H9 (cell line): ENCODE measurements at regions not wholly inside any gene's neighbourhood (a gene's known extent, or its start where the extent isn't known, plus 50 kb on each side); places are given as distances from the start of the nearest gene placed in this dataset.
"Not testable (repeated sequence)": the region's sequence is repeated elsewhere in the genome, so short reads cannot be mapped to it uniquely, and the experiment has no call there.

Source experiments
- DNase-seq: peaks from one replicate; pipeline ENCODE4 v3.0.0-alpha.2; 2017
- H2AFZ ChIP-seq: one replicate; pipeline ENCODE4 v1.6.1; 2013; ENCODE audit warnings: mild to moderate bottlenecking, low read length, control low read depth, moderate library complexity
- H2AK5ac ChIP-seq: 2 replicates; pipeline ENCODE4 v1.6.1; 2013; ENCODE audit warnings: low read length, control low read depth, mixed read lengths; ENCODE audit not compliant: insufficient read length
- H2BK120ac ChIP-seq: one replicate; pipeline ENCODE4 v1.6.1; 2013; ENCODE audit warnings: low read depth, mild to moderate bottlenecking, low read length, control low read depth, inconsistent platforms; ENCODE audit not compliant: poor library complexity, severe bottlenecking
- H2BK12ac ChIP-seq: 2 replicates; pipeline ENCODE4 v1.6.1; 2013; ENCODE audit warnings: low read length, control low read depth, mixed read lengths, low read depth; ENCODE audit not compliant: insufficient read length
- H2BK15ac ChIP-seq: 2 replicates; pipeline ENCODE4 v1.6.1; 2013; ENCODE audit warnings: low read depth, low read length, control low read depth
- H2BK20ac ChIP-seq: one replicate; pipeline ENCODE4 v1.6.1; 2013; ENCODE audit warnings: low read depth, mild to moderate bottlenecking, low read length, control low read depth, inconsistent platforms; ENCODE audit not compliant: poor library complexity, severe bottlenecking
- H2BK5ac ChIP-seq: 2 replicates; pipeline ENCODE4 v1.6.1; 2013; ENCODE audit warnings: low read length, control low read depth, mixed read lengths; ENCODE audit not compliant: insufficient read length
- H3K14ac ChIP-seq: 2 replicates; pipeline ENCODE4 v1.6.1; 2013; ENCODE audit warnings: low read length, control low read depth; ENCODE audit not compliant: insufficient read depth
- H3K18ac ChIP-seq: 2 replicates; pipeline ENCODE4 v1.6.1; 2013; ENCODE audit warnings: low read depth, mild to moderate bottlenecking, mixed read lengths, low read length, control low read depth; ENCODE audit not compliant: insufficient read length
- H3K23ac ChIP-seq: 2 replicates; pipeline ENCODE4 v1.6.1; 2013; ENCODE audit warnings: low read length, control low read depth, mixed read lengths, low read depth; ENCODE audit not compliant: insufficient read length
- H3K23me2 ChIP-seq: 2 replicates; pipeline ENCODE4 v1.6.1; 2013; ENCODE audit warnings: low read depth, mild to moderate bottlenecking, mixed read lengths, low read length, control low read depth; ENCODE audit not compliant: insufficient read length, poor library complexity, severe bottlenecking
- H3K27ac ChIP-seq: 2 replicates; pipeline ENCODE4 v1.5.1; 2013; ENCODE audit warnings: low read length, control low read depth, mixed read lengths, low read depth; ENCODE audit not compliant: insufficient read length
- H3K27me3 ChIP-seq: 2 replicates; pipeline ENCODE4 v1.6.1; 2013; ENCODE audit warnings: low read length, control low read depth, inconsistent platforms; ENCODE audit not compliant: insufficient read depth
- H3K4ac ChIP-seq: 2 replicates; pipeline ENCODE4 v1.6.1; 2013; ENCODE audit warnings: low read depth, mild to moderate bottlenecking, control low read depth, inconsistent platforms, low read length, moderate library complexity
- H3K4me1 ChIP-seq: 2 replicates; pipeline ENCODE4 v1.6.1; 2013; ENCODE audit warnings: low read length, control low read depth, inconsistent platforms; ENCODE audit not compliant: insufficient read depth
- H3K4me2 ChIP-seq: 2 replicates; pipeline ENCODE4 v1.6.1; 2013; ENCODE audit warnings: low read length, control low read depth, mixed read lengths; ENCODE audit not compliant: insufficient read length, insufficient read depth
- H3K56ac ChIP-seq: 2 replicates; pipeline ENCODE4 v1.6.1; 2013; ENCODE audit warnings: low read depth, mild to moderate bottlenecking, mixed read lengths, low read length, control low read depth; ENCODE audit not compliant: insufficient read length
- H3K79me1 ChIP-seq: 2 replicates; pipeline ENCODE4 v1.6.1; 2013; ENCODE audit warnings: low read depth, mild to moderate bottlenecking, moderate library complexity, low read length, control low read depth, inconsistent platforms; ENCODE audit not compliant: insufficient read depth, poor library complexity, severe bottlenecking
- H3K79me2 ChIP-seq: 2 replicates; pipeline ENCODE4 v1.6.1; 2013; ENCODE audit warnings: low read length, control low read depth, inconsistent platforms; ENCODE audit not compliant: insufficient read depth
- H3K9ac ChIP-seq: 2 replicates; pipeline ENCODE4 v1.6.1; 2013; ENCODE audit warnings: low read length, control low read depth, mixed read lengths; ENCODE audit not compliant: insufficient read length; ENCODE audit errors: extremely low read depth
- H3K9me3 ChIP-seq: one replicate; pipeline ENCODE4 v1.6.1; 2013; ENCODE audit warnings: low read depth, low read length, inconsistent platforms; ENCODE audit not compliant: control insufficient read depth
- H3T11ph ChIP-seq: one replicate; pipeline ENCODE4 v1.6.1; 2013; ENCODE audit warnings: mild to moderate bottlenecking, low read length, control low read depth, inconsistent platforms
- H4K20me1 ChIP-seq: one replicate; pipeline ENCODE4 v1.6.1; 2013; ENCODE audit not compliant: control insufficient read depth, insufficient read length, insufficient read depth
- H4K5ac ChIP-seq: 2 replicates; pipeline ENCODE4 v1.6.1; 2013; ENCODE audit warnings: low read depth, mild to moderate bottlenecking, mixed read lengths, low read length, control low read depth; ENCODE audit not compliant: insufficient read length
- H4K8ac ChIP-seq: replicated peaks from 2 replicates; pipeline ENCODE4 v1.6.1; 2013; ENCODE audit warnings: low read length, control low read depth, mixed read lengths, low read depth; ENCODE audit not compliant: insufficient read length
- H4K91ac ChIP-seq: 2 replicates; pipeline ENCODE4 v1.6.1; 2013; ENCODE audit warnings: low read depth, mild to moderate bottlenecking, moderate library complexity, mixed read lengths, low read length, control low read depth; ENCODE audit not compliant: insufficient read length
- H3K27ac Mint-ChIP-seq, 3 experiments: 2 replicates in 2 of 3; 3 replicates in 1 of 3; pipeline ENCODE4 v1.8.0; 2020 to 2021; ENCODE audit warnings: mixed read lengths in 3 of 3, mild to moderate bottlenecking in 1 of 3, moderate library complexity in 1 of 3
- H3K27me3 Mint-ChIP-seq: 2 replicates; pipeline ENCODE4 v1.8.0; 2021; ENCODE audit warnings: low read depth, mild to moderate bottlenecking, moderate library complexity, mixed read lengths
- H3K36me3 Mint-ChIP-seq, 3 experiments: 2 replicates in 2 of 3; 3 replicates in 1 of 3; pipeline ENCODE4 v1.8.0; 2020 to 2021; ENCODE audit warnings: low read depth in 3 of 3, mixed read lengths in 3 of 3; ENCODE audit not compliant: insufficient read depth in 1 of 3
- H3K4me1 Mint-ChIP-seq, 2 experiments: 2 replicates each; pipeline ENCODE4 v1.8.0; 2020; ENCODE audit warnings: mixed read lengths in 2 of 2
- H3K4me3 Mint-ChIP-seq, 2 experiments: 2 replicates in 1 of 2; 3 replicates in 1 of 2; pipeline ENCODE4 v1.8.0; 2020 to 2021; ENCODE audit warnings: mild to moderate bottlenecking in 2 of 2, mixed read lengths in 2 of 2, moderate library complexity in 1 of 2
- H3K9me3 Mint-ChIP-seq, 2 experiments: 2 replicates in 1 of 2; 3 replicates in 1 of 2; pipeline ENCODE4 v1.8.0; 2020; ENCODE audit warnings: mild to moderate bottlenecking in 2 of 2, mixed read lengths in 2 of 2, moderate library complexity in 1 of 2
- CTCF ChIP-seq: fragments of 200-600 bp; sonication (generic); conservative IDR thresholded peaks from 3 replicates; pipeline ENCODE4 v1.8.0; 2021; ENCODE audit warnings: antibody characterized with exemption, mild to moderate bottlenecking
- WGBS: extraction: QIAGEN DNeasy Blood & Tissue Kit; methylation state at CpG from one replicate; pipeline ENCODE4 v1.1.7; 2013; ENCODE audit warnings: missing lambda C conversion rate, low lambda C conversion rate, mixed read lengths; ENCODE audit not compliant: insufficient read length; ENCODE audit errors: extremely low coverage; 5-methylcytosine and 5-hydroxymethylcytosine counted together

DNA sequence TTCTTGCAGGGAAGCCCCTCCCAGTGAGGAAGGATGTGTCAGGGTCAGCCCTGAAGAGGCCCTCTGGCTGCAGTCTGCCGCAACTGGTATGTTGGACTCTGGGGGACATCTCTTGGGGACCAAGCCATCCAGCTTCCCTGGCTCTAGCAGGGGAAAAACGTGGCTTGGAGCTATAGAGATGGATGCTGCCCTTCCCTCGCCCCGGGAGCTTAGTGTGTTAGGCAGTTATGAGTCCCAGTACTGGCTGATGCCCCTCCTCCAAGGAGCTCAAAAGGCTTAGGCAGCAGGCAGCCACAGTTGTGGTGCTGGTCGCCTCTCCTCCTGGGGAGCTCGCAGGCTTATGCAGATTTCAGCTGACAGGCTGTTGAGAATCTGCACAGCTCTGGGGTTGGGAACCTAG lies 353.1 kb upstream of the GBE1 start:
- no peak overlapping the region for H3T11ph ChIP-seq
- WGBS: no CpG with 5 or more reads among the region's 6 CpGs
- no peak overlapping the region for H2BK120ac ChIP-seq

GRCh38 chr3:82110721-82111120 lies 349.3 kb upstream of the GBE1 start:
- H3K4me3 Mint-ChIP-seq: not testable (repeated sequence)
- peaks cover 39 to 46% of the 10 kb centered on the region in 2 experiments for H3K9me3 Mint-ChIP-seq

More for the DNA sequence above, 353.1 kb upstream of the GBE1 start:
- Histone ChIP-seq H3K79me1 (no peaks in the 10 kb centered on the region), H4K20me1 (no peaks in the 10 kb centered on the region), H3K4me2 (no peak overlapping the region), H3K27me3 (no peaks in the 10 kb centered on the region), H3K79me2 (no peaks in the 10 kb centered on the region), H2AK5ac (no peak overlapping the region), H3K4me1 (no peaks in the 10 kb centered on the region), H4K8ac (no peak overlapping the region), H3K27ac (no peak overlapping the region), H2AFZ (no peak overlapping the region), H3K56ac (no peak overlapping the region), H3K23me2 (no peaks in the 10 kb centered on the region), H3K23ac (no peak overlapping the region), H3K4ac (no peak overlapping the region), H3K9me3 (peaks cover 8% of the 10 kb centered on the region), H4K91ac (no peak overlapping the region), H2BK15ac (no peak overlapping the region), H3K18ac (no peak overlapping the region), H4K5ac (no peak overlapping the region), H2BK5ac (no peak overlapping the region), H2BK12ac (no peak overlapping the region), H3K14ac (no peak overlapping the region; the same call in 1 of the 2 replicates), H3K9ac (no peak overlapping the region), H2BK20ac (no peak overlapping the region)
- Mint-ChIP-seq H3K27ac (no peak overlapping the region), H3K4me1 (peaks cover 7 to 8% of the 10 kb centered on the region in 2 experiments; a peak in 3 of 4 replicates), H3K36me3 (peaks cover 27 to 47% (median 32%) of the 10 kb centered on the region in 3 experiments), H3K9me3 (peaks cover 39 to 47% of the 10 kb centered on the region in 2 experiments), H3K4me3 (no peak overlapping the region; a peak in 1 of 5 replicates), H3K27me3 (no peaks in the 10 kb centered on the region)
- TF ChIP-seq CTCF: no peak
- DNase-seq: no peak

More at GRCh38 chr3:82110721-82111120, 349.3 kb upstream of the GBE1 start:
- H3K27ac ChIP-seq, H4K20me1 ChIP-seq, H3K4me1 Mint-ChIP-seq, H2BK120ac ChIP-seq, H2BK5ac ChIP-seq, H3K23me2 ChIP-seq, H2BK15ac ChIP-seq, H4K91ac ChIP-seq, H3K4me1 ChIP-seq, DNase-seq, H3K27ac Mint-ChIP-seq, H3K4ac ChIP-seq, H3K9ac ChIP-seq, H3K56ac ChIP-seq, H2BK20ac ChIP-seq, H3K79me2 ChIP-seq, H3K27me3 ChIP-seq, H2AK5ac ChIP-seq, H4K5ac ChIP-seq, H3K27me3 Mint-ChIP-seq, H4K8ac ChIP-seq, H2BK12ac ChIP-seq, H2AFZ ChIP-seq, H3K14ac ChIP-seq, H3K9me3 ChIP-seq, H3K79me1 ChIP-seq, H3K23ac ChIP-seq, H3K18ac ChIP-seq, H3K4me2 ChIP-seq, H3T11ph ChIP-seq: not testable (repeated sequence)
- H3K36me3 Mint-ChIP-seq: peaks cover 27 to 48% (median 35%) of the 10 kb centered on the region in 3 experiments
- WGBS: no CpG with 5 or more reads among the region's 14 CpGs
